ENCODE measurements at regions not wholly inside any gene's neighbourhood (a gene's known extent, or its start where the extent isn't known, plus 50 kb on each side); places are given as distances from the start of the nearest gene placed in this dataset.

DNA sequence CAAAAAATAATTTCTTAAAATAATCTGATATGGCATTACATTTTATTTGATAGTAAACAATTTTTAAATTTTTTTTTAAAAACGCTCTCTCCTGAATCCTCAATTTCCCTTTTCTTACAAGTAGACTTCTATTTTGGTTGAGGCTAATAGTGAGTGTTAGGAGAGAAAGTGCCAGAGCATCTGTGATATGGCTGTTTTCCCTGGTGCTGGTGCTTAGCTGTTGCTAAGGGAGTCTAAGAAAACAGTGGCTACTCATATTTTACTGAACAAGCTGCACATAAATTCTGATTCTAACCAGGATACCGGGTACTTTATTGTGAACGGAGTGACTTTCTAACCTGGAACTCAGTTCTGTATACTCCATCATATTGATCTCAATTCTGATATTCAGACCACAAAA is 311.1 kb upstream of the KIAA1217 start:
- H3K27me3 ChIP-seq (ENCODE audit: control insufficient read depth in 3 of 3, insufficient read depth in 3 of 3, low read depth in 1 of 3, low read length in 3 of 3), result no peaks in the 10 kb centered on the region
- H2AK5ac ChIP-seq (ENCODE audit: low read depth, low read length), result no peak overlapping the region
- no peak overlapping the region for H3K23ac ChIP-seq (ENCODE audit: low read depth, low read length, poor library complexity)
- no peak overlapping the region for H2BK12ac ChIP-seq (ENCODE audit: low read length)
- no peak overlapping the region for H4K91ac ChIP-seq (ENCODE audit: low read depth, low read length, poor library complexity)
- H3K4me2 ChIP-seq (ENCODE audit: insufficient read depth, low read length, poor library complexity, severe bottlenecking), result no peak overlapping the region
- no CpG with 5 or more reads among the region's 3 CpGs for WGBS, 2 donors (ENCODE audit: extremely low coverage in 2 of 2, insufficient read length in 2 of 2, insufficient replicate concordance in 1 of 2)
- no peak overlapping the region for H3K4ac ChIP-seq (ENCODE audit: low read length)
- no peak overlapping the region for H4K8ac ChIP-seq (ENCODE audit: low read depth, low read length)
- H2BK5ac ChIP-seq (ENCODE audit: low read length), result no peak overlapping the region
- H2AFZ ChIP-seq (ENCODE audit: low read length), result no peak overlapping the region
- H3K36me3 ChIP-seq (replicated peaks in 1 of 2; ENCODE audit: control insufficient read depth in 2 of 2, insufficient read depth in 2 of 2, low read length in 2 of 2), result no peaks in the 10 kb centered on the region
- H3K4me1 ChIP-seq (ENCODE audit: control insufficient read depth in 2 of 2, insufficient read depth in 1 of 2, low read depth in 1 of 2, low read length in 2 of 2), result no peaks in the 10 kb centered on the region
- H3K9me3 ChIP-seq (replicated peaks in 1 of 2; ENCODE audit: control insufficient read depth in 2 of 2, insufficient read depth in 1 of 2, low read depth in 1 of 2, low read length in 2 of 2), result no peaks in the 10 kb centered on the region
- no peak overlapping the region for H3K4me3 ChIP-seq (ENCODE audit: low read length in 2 of 2)
- no peak overlapping the region for H2BK15ac ChIP-seq (ENCODE audit: low read length)
- DNase-seq (ENCODE audit: low spot score), result no peak
- no peak overlapping the region for H3K27ac ChIP-seq (replicated peaks; ENCODE audit: low read length)
- no peak overlapping the region for H3K9ac ChIP-seq (ENCODE audit: low read depth, low read length, poor library complexity)
- no peak overlapping the region for H2BK120ac ChIP-seq (ENCODE audit: low read depth, low read length)
- H3K79me1 ChIP-seq (ENCODE audit: low read depth, low read length), result no peaks in the 10 kb centered on the region
- no peak overlapping the region for H3K14ac ChIP-seq (ENCODE audit: low read length)
- no peak overlapping the region for H3K18ac ChIP-seq (ENCODE audit: low read length)

DNA sequence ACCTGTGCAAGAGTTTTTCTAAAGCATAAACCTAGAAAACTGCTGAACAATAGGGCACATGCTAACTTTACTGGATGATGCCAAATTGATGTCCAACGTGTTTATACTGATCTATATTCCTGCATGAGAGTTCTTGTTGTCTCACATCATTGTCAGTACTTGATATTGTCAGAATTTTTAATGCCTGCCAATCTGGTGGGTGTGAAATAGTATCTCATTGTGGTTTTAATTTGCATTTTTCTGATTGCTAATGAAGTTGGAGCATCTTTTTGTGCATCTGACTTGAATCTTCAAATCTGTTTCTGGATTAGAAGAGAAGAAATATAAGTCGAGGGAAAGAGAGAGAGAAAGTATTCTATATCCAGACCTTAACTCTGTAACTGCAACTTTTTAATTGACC is 309.8 kb upstream of the KIAA1217 start:
- no peaks in the 10 kb centered on the region for H3K4me1 ChIP-seq (ENCODE audit: control insufficient read depth in 2 of 2, insufficient read depth in 1 of 2, low read depth in 1 of 2, low read length in 2 of 2)
- no peak overlapping the region for H3K23ac ChIP-seq (ENCODE audit: low read depth, low read length, poor library complexity)
- H3K79me1 ChIP-seq (ENCODE audit: low read depth, low read length), result no peaks in the 10 kb centered on the region
- no peak overlapping the region for H3K27ac ChIP-seq (replicated peaks; ENCODE audit: low read length)
- H2BK12ac ChIP-seq (ENCODE audit: low read length), result no peak overlapping the region
- no peak overlapping the region for H3K4me3 ChIP-seq (ENCODE audit: low read length in 2 of 2)
- no peaks in the 10 kb centered on the region for H3K27me3 ChIP-seq (ENCODE audit: control insufficient read depth in 3 of 3, insufficient read depth in 3 of 3, low read depth in 1 of 3, low read length in 3 of 3)
- H3K9ac ChIP-seq (ENCODE audit: low read depth, low read length, poor library complexity), result no peak overlapping the region
- WGBS, 2 donors (ENCODE audit: extremely low coverage in 2 of 2, insufficient read length in 2 of 2, insufficient replicate concordance in 1 of 2), result no CpG with 5 or more reads among the region's 2 CpGs
- H2AFZ ChIP-seq (ENCODE audit: low read length), result no peak overlapping the region
- no peaks in the 10 kb centered on the region for H3K9me3 ChIP-seq (replicated peaks in 1 of 2; ENCODE audit: control insufficient read depth in 2 of 2, insufficient read depth in 1 of 2, low read depth in 1 of 2, low read length in 2 of 2)
- no peak overlapping the region for H3K4ac ChIP-seq (ENCODE audit: low read length)
- no peak overlapping the region for H4K8ac ChIP-seq (ENCODE audit: low read depth, low read length)
- H3K4me2 ChIP-seq (ENCODE audit: insufficient read depth, low read length, poor library complexity, severe bottlenecking), result no peak overlapping the region
- H2AK5ac ChIP-seq (ENCODE audit: low read depth, low read length), result no peak overlapping the region
- no peak overlapping the region for H3K14ac ChIP-seq (ENCODE audit: low read length)
- no peaks in the 10 kb centered on the region for H3K36me3 ChIP-seq (replicated peaks in 1 of 2; ENCODE audit: control insufficient read depth in 2 of 2, insufficient read depth in 2 of 2, low read length in 2 of 2)
- H2BK120ac ChIP-seq (ENCODE audit: low read depth, low read length), result no peak overlapping the region
- no peak overlapping the region for H3K18ac ChIP-seq (ENCODE audit: low read length)
- no peak overlapping the region for H4K91ac ChIP-seq (ENCODE audit: low read depth, low read length, poor library complexity)
- no peak for DNase-seq (ENCODE audit: low spot score)
- H2BK15ac ChIP-seq (ENCODE audit: low read length), result no peak overlapping the region
- no peak overlapping the region for H2BK5ac ChIP-seq (ENCODE audit: low read length)

DNA sequence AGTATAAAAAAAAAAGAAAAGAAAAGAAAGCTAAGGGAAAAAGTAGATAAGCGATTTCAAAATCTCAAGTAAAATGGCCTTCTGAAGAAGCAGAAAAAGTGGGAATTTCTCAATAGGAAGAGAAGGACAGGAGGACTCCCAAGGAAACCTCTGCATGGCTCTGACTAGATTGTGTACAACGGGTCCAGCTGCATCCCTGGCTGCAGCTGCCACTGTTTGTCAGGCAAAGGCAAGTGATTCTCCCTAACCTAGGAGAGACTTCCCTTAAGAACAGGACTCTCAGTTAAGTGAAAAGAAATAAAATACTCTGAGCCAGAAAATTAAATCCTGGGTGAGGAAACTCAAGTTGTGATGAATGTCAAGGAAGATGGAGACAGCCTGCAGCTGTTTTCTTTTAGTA is 298.6 kb upstream of the KIAA1217 start:
- H3K23ac ChIP-seq (ENCODE audit: low read depth, low read length, poor library complexity), result no peak overlapping the region
- H4K8ac ChIP-seq (ENCODE audit: low read depth, low read length), result no peak overlapping the region
- H3K4me1 ChIP-seq (ENCODE audit: control insufficient read depth in 2 of 2, insufficient read depth in 1 of 2, low read depth in 1 of 2, low read length in 2 of 2), result peaks cover 0 to 2% of the 10 kb centered on the region in 2 donors
- no peak overlapping the region for H3K4me3 ChIP-seq (ENCODE audit: low read length in 2 of 2)
- no peak overlapping the region for H3K9ac ChIP-seq (ENCODE audit: low read depth, low read length, poor library complexity)
- H3K27me3 ChIP-seq (ENCODE audit: control insufficient read depth in 3 of 3, insufficient read depth in 3 of 3, low read depth in 1 of 3, low read length in 3 of 3), result no peaks in the 10 kb centered on the region
- H3K18ac ChIP-seq (ENCODE audit: low read length), result no peak overlapping the region
- H2AFZ ChIP-seq (ENCODE audit: low read length), result no peak overlapping the region
- no peaks in the 10 kb centered on the region for H3K36me3 ChIP-seq (replicated peaks in 1 of 2; ENCODE audit: control insufficient read depth in 2 of 2, insufficient read depth in 2 of 2, low read length in 2 of 2)
- no peak overlapping the region for H3K4me2 ChIP-seq (ENCODE audit: insufficient read depth, low read length, poor library complexity, severe bottlenecking)
- no CpG with 5 or more reads among the region's 2 CpGs for WGBS, 2 donors (ENCODE audit: extremely low coverage in 2 of 2, insufficient read length in 2 of 2, insufficient replicate concordance in 1 of 2)
- H3K79me1 ChIP-seq (ENCODE audit: low read depth, low read length), result no peaks in the 10 kb centered on the region
- DNase-seq (ENCODE audit: low spot score), result no peak
- no peak overlapping the region for H2BK12ac ChIP-seq (ENCODE audit: low read length)
- H2BK120ac ChIP-seq (ENCODE audit: low read depth, low read length), result no peak overlapping the region
- H4K91ac ChIP-seq (ENCODE audit: low read depth, low read length, poor library complexity), result no peak overlapping the region
- H2BK5ac ChIP-seq (ENCODE audit: low read length), result no peak overlapping the region
- H2BK15ac ChIP-seq (ENCODE audit: low read length), result no peak overlapping the region
- no peak overlapping the region for H3K14ac ChIP-seq (ENCODE audit: low read length)
- no peak overlapping the region for H2AK5ac ChIP-seq (ENCODE audit: low read depth, low read length)
- H3K27ac ChIP-seq (replicated peaks; ENCODE audit: low read length), result no peak overlapping the region
- no peak overlapping the region for H3K4ac ChIP-seq (ENCODE audit: low read length)
- no peaks in the 10 kb centered on the region for H3K9me3 ChIP-seq (replicated peaks in 1 of 2; ENCODE audit: control insufficient read depth in 2 of 2, insufficient read depth in 1 of 2, low read depth in 1 of 2, low read length in 2 of 2)

DNA sequence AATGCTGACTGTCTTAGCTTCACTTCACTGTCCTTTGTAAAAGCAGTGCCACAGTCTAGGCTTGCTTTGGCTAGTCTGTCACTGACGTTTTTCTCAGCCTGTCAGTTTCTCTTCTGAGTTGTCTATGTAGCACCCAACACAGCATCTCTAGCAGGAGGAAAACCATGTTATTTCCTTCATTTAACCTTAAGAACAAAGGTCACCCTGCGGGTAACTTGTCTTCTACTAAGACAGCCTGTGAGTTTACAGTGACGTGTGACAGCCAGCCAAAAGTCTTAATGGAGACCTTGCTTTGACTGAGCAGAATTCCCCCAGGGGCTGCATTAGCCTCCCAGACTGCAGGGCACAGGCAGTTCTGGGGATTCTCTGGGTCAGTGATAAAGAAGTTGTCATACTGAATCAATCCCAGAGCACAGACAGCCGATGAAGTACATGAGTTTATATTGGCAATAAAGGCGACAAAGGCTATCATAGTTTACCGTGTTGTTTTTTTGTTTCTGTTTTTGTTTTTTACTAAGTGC is 296.0 kb upstream of the KIAA1217 start:
- no peaks in the 10 kb centered on the region for H3K9me3 ChIP-seq (replicated peaks in 1 of 2; ENCODE audit: control insufficient read depth in 2 of 2, insufficient read depth in 1 of 2, low read depth in 1 of 2, low read length in 2 of 2)
- no peak overlapping the region for H2BK120ac ChIP-seq (ENCODE audit: low read depth, low read length)
- H3K4me3 ChIP-seq (ENCODE audit: low read length in 2 of 2), result no peak overlapping the region
- DNase-seq (ENCODE audit: low spot score), result no peak
- H3K27me3 ChIP-seq (ENCODE audit: control insufficient read depth in 3 of 3, insufficient read depth in 3 of 3, low read depth in 1 of 3, low read length in 3 of 3), result no peaks in the 10 kb centered on the region
- no peak overlapping the region for H4K8ac ChIP-seq (ENCODE audit: low read depth, low read length)
- H3K36me3 ChIP-seq (replicated peaks in 1 of 2; ENCODE audit: control insufficient read depth in 2 of 2, insufficient read depth in 2 of 2, low read length in 2 of 2), result no peaks in the 10 kb centered on the region
- H2AK5ac ChIP-seq (ENCODE audit: low read depth, low read length), result no peak overlapping the region
- H3K18ac ChIP-seq (ENCODE audit: low read length), result no peak overlapping the region
- H4K91ac ChIP-seq (ENCODE audit: low read depth, low read length, poor library complexity), result no peak overlapping the region
- H3K27ac ChIP-seq (replicated peaks; ENCODE audit: low read length), result no peak overlapping the region
- no peak overlapping the region for H3K23ac ChIP-seq (ENCODE audit: low read depth, low read length, poor library complexity)
- no peak overlapping the region for H3K4me2 ChIP-seq (ENCODE audit: insufficient read depth, low read length, poor library complexity, severe bottlenecking)
- no peak overlapping the region for H3K14ac ChIP-seq (ENCODE audit: low read length)
- H2BK12ac ChIP-seq (ENCODE audit: low read length), result no peak overlapping the region
- H2BK5ac ChIP-seq (ENCODE audit: low read length), result no peak overlapping the region
- H3K79me1 ChIP-seq (ENCODE audit: low read depth, low read length), result no peaks in the 10 kb centered on the region
- H3K4ac ChIP-seq (ENCODE audit: low read length), result no peak overlapping the region
- peaks cover 0 to 2% of the 10 kb centered on the region in 2 donors for H3K4me1 ChIP-seq (ENCODE audit: control insufficient read depth in 2 of 2, insufficient read depth in 1 of 2, low read depth in 1 of 2, low read length in 2 of 2)
- H2BK15ac ChIP-seq (ENCODE audit: low read length), result no peak overlapping the region
- no peak overlapping the region for H3K9ac ChIP-seq (ENCODE audit: low read depth, low read length, poor library complexity)
- H2AFZ ChIP-seq (ENCODE audit: low read length), result no peak overlapping the region
- WGBS, 2 donors (ENCODE audit: extremely low coverage in 2 of 2, insufficient read length in 2 of 2, insufficient replicate concordance in 1 of 2), result no CpG with 5 or more reads among the region's 6 CpGs
